NCI-H510A treated with DMSO at 0.1 percent for 48 hours (cell line): ENCODE measurements at regions not wholly inside any gene's neighbourhood (a gene's known extent, or its start where the extent isn't known, plus 50 kb on each side); places are given as distances from the start of the nearest gene placed in this dataset.

ENCODE experiments used
- DNase-seq: peaks from one replicate; lab custom pipeline; 2025; lab: John Stamatoyannopoulos, UW

- no peak for DNase-seq
Measured at GRCh38 chr4:151887031-151887815, 126.4 kb upstream of the GATB start.

- DNase-seq, result no peak
Measured at GRCh38 chr4:151885123-151885522, 124.3 kb upstream of the GATB start.

- no peak for DNase-seq
Measured at GRCh38 chr4:151883747-151884146, 122.9 kb upstream of the GATB start.

- DNase-seq, result no peak
Measured at GRCh38 chr4:151882072-151882803, 121.4 kb upstream of the GATB start.

- no peak for DNase-seq
Measured at GRCh38 chr4:151879705-151880445, 119.1 kb upstream of the GATB start.

GRCh38 chr4:151876381-151876988, 115.7 kb upstream of the GATB start:
- no peak for DNase-seq

- DNase-seq, result no peak
Measured at GRCh38 chr4:151874328-151874727, 113.5 kb upstream of the GATB start.

GRCh38 chr4:151866592-151866918, 105.7 kb upstream of the GATB start:
- no peak for DNase-seq

- no peak for DNase-seq
Measured at GRCh38 chr4:151865744-151866591, 105.2 kb upstream of the GATB start.

- DNase-seq, result no peak
Measured at GRCh38 chr4:151865312-151865711, 104.5 kb upstream of the GATB start.

GRCh38 chr4:151864068-151864467, 103.3 kb upstream of the GATB start:
- no peak for DNase-seq

GRCh38 chr4:151862766-151863165, 102.0 kb upstream of the GATB start:
- DNase-seq, result no peak

GRCh38 chr4:151860561-151861093, 99.8 kb upstream of the GATB start:
- no peak for DNase-seq

- DNase-seq, result no peak
Measured at GRCh38 chr4:151859641-151860040, 98.8 kb upstream of the GATB start.

- DNase-seq, result no peak
Measured at GRCh38 chr4:151858356-151858755, 97.5 kb upstream of the GATB start.

- no peak for DNase-seq
Measured at GRCh38 chr4:151857368-151857767, 96.6 kb upstream of the GATB start.

GRCh38 chr4:151855747-151856146, 94.9 kb upstream of the GATB start:
- DNase-seq, result no peak

GRCh38 chr4:151854731-151855130, 93.9 kb upstream of the GATB start:
- no peak for DNase-seq

GRCh38 chr4:151853034-151853433, 92.2 kb upstream of the GATB start:
- no peak for DNase-seq

GRCh38 chr4:151852202-151852601, 91.4 kb upstream of the GATB start:
- no peak for DNase-seq

GRCh38 chr4:151851354-151851753, 90.5 kb upstream of the GATB start:
- no peak for DNase-seq
